GM23248 (cell line): ENCODE measurements at regions not wholly inside any gene's neighbourhood (a gene's known extent, or its start where the extent isn't known, plus 50 kb on each side); places are given as distances from the start of the nearest gene placed in this dataset.

Experiments used
- EZH2 ChIP-seq: fragments of 200-600 bp; sonication (generic); IDR thresholded peaks from 2 replicates; pipeline ENCODE4 v1.6.1; 2018; ENCODE audit warnings: antibody characterized with exemption, mild to moderate bottlenecking; ENCODE audit not compliant: insufficient read depth, poor library complexity, severe bottlenecking
- EZH2phosphoT487 ChIP-seq: fragments of 200-600 bp; sonication (generic); IDR thresholded peaks from 2 replicates; pipeline ENCODE4 v1.6.1; 2018; ENCODE audit warnings: antibody characterized with exemption, moderate library complexity, mild to moderate bottlenecking, low read depth; ENCODE audit not compliant: insufficient read depth

DNA sequence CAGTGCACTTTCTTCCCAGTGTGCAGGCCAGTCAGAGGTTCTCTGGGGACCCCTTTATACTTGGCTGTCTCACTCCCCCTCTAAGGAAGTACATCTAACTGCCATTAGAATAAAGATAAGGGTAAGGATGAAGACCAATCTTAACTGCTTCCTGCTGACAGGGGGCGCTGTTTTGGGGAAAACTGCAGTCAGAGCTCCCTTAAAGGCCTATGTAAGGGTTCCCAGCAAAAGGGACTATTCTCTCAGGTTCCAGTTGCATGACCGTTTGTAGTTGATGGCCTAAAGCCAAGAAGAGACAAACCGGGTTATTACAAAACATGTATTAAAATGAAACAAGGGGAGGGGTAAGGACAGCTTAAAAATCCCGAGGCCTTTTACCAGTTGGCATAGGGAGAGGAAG lies 115.6 kb upstream of the SPIN4 start:
- TF ChIP-seq EZH2 (no peak), EZH2phosphoT487 (no peak)
